Activated CD4-positive, alpha-beta T cell treated with anti-CD3 and anti-CD28 coated beads, Interleukin-2, amount 10 ng/mL, durations not matched to agents 7 days and 5 days (primary cell): ENCODE measurements at regions not wholly inside any gene's neighbourhood (a gene's known extent, or its start where the extent isn't known, plus 50 kb on each side); places are given as distances from the start of the nearest gene placed in this dataset.
"Not testable (repeated sequence)": the region's sequence is repeated elsewhere in the genome, so short reads cannot be mapped to it uniquely, and the experiment has no call there.

Experiments
- CTCF ChIA-PET: fragments of 350-600 bp; sonication (Branson Sonifier 250); formaldehyde crosslinking; loops from one replicate; lab custom pipeline; 2021; ENCODE audit warnings: antibody characterized with exemption; lab: Charles Lee
- POLR2A ChIA-PET: fragments of 350-600 bp; sonication (Branson Sonifier 250); formaldehyde crosslinking; loops from one replicate; lab custom pipeline; 2021; ENCODE audit warnings: antibody characterized with exemption; lab: Charles Lee
- DNase-seq: peaks from one replicate; pipeline ENCODE4 v3.0.0-alpha.2; 2020
- H3K27ac Mint-ChIP-seq: one replicate; pipeline ENCODE4 v1.8.0; 2021; ENCODE audit warnings: mild to moderate bottlenecking, moderate library complexity, mixed read lengths
- H3K27me3 Mint-ChIP-seq: one replicate; pipeline ENCODE4 v1.8.0; 2021; ENCODE audit warnings: mixed read lengths
- H3K36me3 Mint-ChIP-seq: one replicate; pipeline ENCODE4 v1.8.0; 2021; ENCODE audit warnings: low read depth, mixed read lengths
- H3K4me1 Mint-ChIP-seq: one replicate; pipeline ENCODE4 v1.8.0; 2021; ENCODE audit warnings: mixed read lengths
- H3K4me3 Mint-ChIP-seq: one replicate; pipeline ENCODE4 v1.8.0; 2021; ENCODE audit warnings: mild to moderate bottlenecking, moderate library complexity, mixed read lengths
- H3K9me3 Mint-ChIP-seq: one replicate; pipeline ENCODE4 v1.8.0; 2021; ENCODE audit warnings: mixed read lengths

DNA sequence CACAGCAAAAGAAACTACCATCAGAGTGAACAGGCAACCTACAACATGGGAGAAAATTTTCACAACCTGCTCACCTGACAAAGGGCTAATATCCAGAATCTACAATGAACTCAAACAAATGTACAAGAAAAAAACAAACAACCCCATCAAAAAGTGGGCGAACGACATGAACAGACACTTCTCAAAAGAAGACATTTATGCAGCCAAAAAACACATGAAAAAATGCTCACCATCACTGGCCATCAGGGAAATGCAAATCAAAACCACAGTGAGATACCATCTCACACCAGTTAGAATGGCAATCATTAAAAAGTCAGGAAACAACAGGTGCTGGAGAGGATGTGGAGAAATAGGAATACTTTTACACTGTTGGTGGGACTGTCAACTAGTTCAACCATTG lies 207.8 kb downstream of the USP6NL start:
- peaks cover 76% of the 10 kb centered on the region for H3K4me1 Mint-ChIP-seq
- H3K36me3 Mint-ChIP-seq: peaks cover 41% of the 10 kb centered on the region
- peak overlapping the region; percentile 98 for H3K27ac Mint-ChIP-seq
- POLR2A ChIA-PET, CTCF ChIA-PET, DNase-seq, H3K27me3 Mint-ChIP-seq: not testable (repeated sequence)
- H3K9me3 Mint-ChIP-seq: peaks cover 22% of the 10 kb centered on the region
- H3K4me3 Mint-ChIP-seq: peak overlapping the region; percentile 61

DNA sequence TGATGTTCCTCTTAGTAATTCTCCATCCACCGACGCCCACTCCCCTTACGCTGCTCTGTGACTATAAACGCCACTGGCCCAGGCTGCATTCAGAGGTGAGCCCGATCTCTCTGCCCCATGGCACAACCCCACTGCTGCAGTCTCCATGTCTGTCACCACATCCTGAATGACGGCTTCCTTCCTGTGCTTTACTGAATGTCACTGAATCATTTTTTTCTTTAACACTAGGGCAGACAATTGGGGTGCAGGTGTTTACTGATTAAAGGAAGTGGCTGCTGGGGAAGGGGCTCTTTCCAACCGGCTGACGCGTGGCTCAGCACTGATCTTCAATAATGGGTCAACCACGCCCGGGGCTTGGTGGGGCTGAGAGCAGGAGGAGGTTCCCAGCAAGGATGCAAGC lies 208.3 kb downstream of the USP6NL start:
- POLR2A ChIA-PET: no interaction called here
- peaks cover 76% of the 10 kb centered on the region for H3K4me1 Mint-ChIP-seq
- peaks cover 22% of the 10 kb centered on the region for H3K9me3 Mint-ChIP-seq

DNA sequence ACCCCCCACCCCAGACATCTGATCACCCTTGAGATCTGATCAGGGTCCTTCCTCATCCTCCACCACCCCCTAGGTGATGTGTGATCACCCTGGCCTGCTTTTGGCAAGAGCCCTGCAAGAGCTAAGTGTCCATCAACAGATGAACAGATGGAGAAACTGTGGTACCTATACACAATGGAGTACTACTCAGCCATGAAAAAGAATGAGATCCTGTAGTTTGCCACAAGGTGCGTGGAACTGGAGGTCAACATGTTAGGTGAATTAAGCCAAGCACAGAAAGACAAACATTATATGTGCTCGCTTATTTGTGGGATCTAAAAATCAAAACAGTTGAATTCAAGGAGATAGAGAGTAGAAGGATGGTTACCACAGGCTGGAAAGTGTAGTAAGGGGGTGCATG lies 209.1 kb downstream of the USP6NL start:
- peaks cover 69% of the 10 kb centered on the region for H3K4me1 Mint-ChIP-seq
- H3K4me3 Mint-ChIP-seq: peak overlapping the region; percentile 14
- peaks cover 18% of the 10 kb centered on the region for H3K9me3 Mint-ChIP-seq
- H3K27ac Mint-ChIP-seq: peak overlapping the region; percentile 98
- CTCF ChIA-PET: no interaction called here
- H3K36me3 Mint-ChIP-seq: peaks cover 39% of the 10 kb centered on the region
- no peak for DNase-seq
- POLR2A ChIA-PET: no interaction called here
- no peaks in the 10 kb centered on the region for H3K27me3 Mint-ChIP-seq

More for the DNA sequence above, 208.3 kb downstream of the USP6NL start:
- H3K27ac Mint-ChIP-seq: peak overlapping the region; percentile 98
- CTCF ChIA-PET: no interaction called here
- H3K27me3 Mint-ChIP-seq: no peaks in the 10 kb centered on the region
- H3K4me3 Mint-ChIP-seq: peak overlapping the region; percentile 61
- DNase-seq: peak; percentile 84
- peaks cover 41% of the 10 kb centered on the region for H3K36me3 Mint-ChIP-seq

GRCh38 chr10:11401264-11402235 lies 209.9 kb downstream of the USP6NL start:
- Mint-ChIP-seq H3K9me3 (peaks cover 13% of the 10 kb centered on the region), H3K27ac (peak overlapping the region; percentile 98), H3K27me3 (no peaks in the 10 kb centered on the region), H3K36me3 (peaks cover 30% of the 10 kb centered on the region), H3K4me1 (peaks cover 60% of the 10 kb centered on the region), H3K4me3 (no peak overlapping the region)
- POLR2A ChIA-PET: no interaction called here
- no peak for DNase-seq
- CTCF ChIA-PET: interaction anchor here (0.6 kb wide), 1 partner anchor 43 kb away, joined by 3 read pairs; no protein-coding TSS in a partner anchor

GRCh38 chr10:11397980-11398580 lies 213.4 kb downstream of the USP6NL start:
- no peak for DNase-seq
- Mint-ChIP-seq H3K4me1 (peaks cover 41% of the 10 kb centered on the region), H3K36me3 (peaks cover 12% of the 10 kb centered on the region), H3K27me3 (peaks cover 2% of the 10 kb centered on the region), H3K4me3 (no peak overlapping the region), H3K27ac (peak overlapping the region; percentile 37), H3K9me3 (peaks cover 10% of the 10 kb centered on the region)
- CTCF ChIA-PET: interaction anchor here (1.3 kb wide), 1 partner anchor 9 kb away, joined by 3 read pairs; no protein-coding TSS in a partner anchor
- POLR2A ChIA-PET: no interaction called here

- H3K4me3 Mint-ChIP-seq: no peak overlapping the region
- DNase-seq: no peak
- POLR2A ChIA-PET: no interaction called here
- no peak overlapping the region for H3K27ac Mint-ChIP-seq
- CTCF ChIA-PET: interaction anchor here (1.3 kb wide), 1 partner anchor 8 kb away, joined by 3 read pairs; no protein-coding TSS in a partner anchor
- H3K27me3 Mint-ChIP-seq: peaks cover 2% of the 10 kb centered on the region
- peaks cover 35% of the 10 kb centered on the region for H3K4me1 Mint-ChIP-seq
- H3K9me3 Mint-ChIP-seq: peaks cover 6% of the 10 kb centered on the region
- H3K36me3 Mint-ChIP-seq: peaks cover 7% of the 10 kb centered on the region
These were observed 214.1 kb downstream of the USP6NL start for GRCh38 chr10:11397077-11397965.

DNA sequence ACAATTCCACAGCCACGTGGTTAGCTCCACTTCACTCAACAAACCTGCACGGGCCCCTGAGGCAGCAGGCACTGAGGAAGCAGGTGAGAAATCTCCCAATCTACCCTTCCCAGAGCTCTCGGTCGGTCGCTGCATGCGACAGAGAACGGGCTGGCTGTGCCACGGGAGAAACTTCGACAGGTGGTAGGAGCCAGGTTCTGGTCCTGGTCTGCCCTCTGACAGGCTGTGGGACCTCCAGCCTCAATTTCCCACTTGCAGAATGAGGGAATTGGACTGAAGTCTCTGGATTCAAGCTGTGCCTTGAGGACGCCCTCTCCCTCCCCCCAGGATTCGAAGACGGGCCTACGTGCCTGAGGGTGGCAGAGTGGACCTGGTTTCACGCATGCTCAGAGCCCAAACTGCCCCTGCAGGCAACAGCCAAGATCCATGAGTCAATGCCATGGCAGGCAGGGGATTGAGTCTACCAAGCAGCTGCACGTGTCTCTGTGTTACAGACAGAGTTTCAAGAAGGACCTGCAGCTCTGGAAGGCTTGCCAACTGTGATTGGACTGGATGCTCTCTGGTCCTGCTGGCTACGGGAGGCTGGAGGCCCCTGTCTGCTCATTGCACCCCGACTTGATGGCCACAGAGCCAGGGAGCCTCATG lies 215.0 kb downstream of the USP6NL start:
- H3K36me3 Mint-ChIP-seq: no peaks in the 10 kb centered on the region
- peaks cover 26% of the 10 kb centered on the region for H3K4me1 Mint-ChIP-seq
- H3K4me3 Mint-ChIP-seq: no peak overlapping the region
- ChIA-PET POLR2A (no interaction called here), CTCF (no interaction called here)
- no peak overlapping the region for H3K27ac Mint-ChIP-seq
- peaks cover 2% of the 10 kb centered on the region for H3K27me3 Mint-ChIP-seq
- no peak for DNase-seq
- H3K9me3 Mint-ChIP-seq: peaks cover 3% of the 10 kb centered on the region

- POLR2A ChIA-PET: no interaction called here
- no peaks in the 10 kb centered on the region for H3K36me3 Mint-ChIP-seq
- CTCF ChIA-PET: interaction anchor here (1.0 kb wide), 1 partner anchor 44 kb away, joined by 3 read pairs; no protein-coding TSS in a partner anchor
These were observed 215.7 kb downstream of the USP6NL start for GRCh38 chr10:11395581-11396310.

DNA sequence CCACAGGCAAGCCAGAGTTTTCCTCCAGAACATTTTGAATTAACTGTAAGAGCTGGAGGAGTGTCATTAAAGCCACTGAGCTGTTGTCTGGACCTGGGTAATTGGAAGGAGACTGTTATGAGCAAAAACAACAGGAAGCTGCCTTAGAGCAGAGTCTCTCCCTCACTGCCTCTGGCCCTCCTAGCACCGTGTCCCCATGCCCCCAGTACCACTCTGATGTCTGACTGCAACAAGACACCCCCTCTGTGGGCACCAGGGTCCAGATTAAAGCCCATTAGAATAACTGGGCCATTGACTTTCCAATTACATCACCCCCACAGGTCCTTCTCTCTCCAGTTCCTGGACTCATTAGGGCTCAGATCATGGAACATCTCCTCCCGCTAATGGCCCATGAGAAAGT lies 216.3 kb downstream of the USP6NL start:
- H3K4me3 Mint-ChIP-seq: no peak overlapping the region
- H3K9me3 Mint-ChIP-seq: no peaks in the 10 kb centered on the region
- no peak for DNase-seq
- POLR2A ChIA-PET: no interaction called here
- H3K27me3 Mint-ChIP-seq: peaks cover 2% of the 10 kb centered on the region
- no peaks in the 10 kb centered on the region for H3K36me3 Mint-ChIP-seq
- H3K4me1 Mint-ChIP-seq: peaks cover 13% of the 10 kb centered on the region
- H3K27ac Mint-ChIP-seq: no peak overlapping the region
- CTCF ChIA-PET: interaction anchor here (0.6 to 1.1 kb wide), 3 partner anchors 26 to 52 kb away, joined by 3 read pairs; no protein-coding TSS in a partner anchor

More at GRCh38 chr10:11395581-11396310, 215.7 kb downstream of the USP6NL start:
- Mint-ChIP-seq H3K9me3 (peaks cover 3% of the 10 kb centered on the region), H3K27ac (no peak overlapping the region), H3K27me3 (peaks cover 2% of the 10 kb centered on the region), H3K4me1 (peaks cover 19% of the 10 kb centered on the region), H3K4me3 (no peak overlapping the region)
- no peak for DNase-seq

DNA sequence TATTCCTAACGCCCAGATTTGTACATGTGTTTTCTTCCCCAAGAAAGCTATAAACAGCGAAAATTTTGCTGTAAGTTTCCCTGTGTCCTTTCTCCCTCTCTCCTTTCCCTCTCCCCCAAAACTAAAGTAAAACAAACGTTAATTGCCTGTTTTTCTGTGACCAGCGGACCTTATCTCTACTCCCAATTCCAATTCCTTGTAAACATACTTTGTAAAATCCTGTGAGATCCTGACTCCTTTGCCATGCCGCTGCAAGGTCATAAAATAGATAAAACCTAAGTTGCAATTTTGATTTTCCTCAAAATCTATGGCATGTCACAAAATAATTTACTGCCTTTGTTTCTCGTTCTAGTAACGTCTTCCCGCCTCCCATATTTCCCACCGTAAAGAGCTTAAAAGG lies 217.6 kb downstream of the USP6NL start:
- POLR2A ChIA-PET: no interaction called here
- Mint-ChIP-seq H3K4me3 (no peak overlapping the region), H3K36me3 (no peaks in the 10 kb centered on the region), H3K27me3 (peaks cover 2% of the 10 kb centered on the region), H3K4me1 (peaks cover 4% of the 10 kb centered on the region), H3K9me3 (no peaks in the 10 kb centered on the region), H3K27ac (no peak overlapping the region)
- DNase-seq: no peak
- CTCF ChIA-PET: interaction anchor here (1.1 kb wide), 1 partner anchor 51 kb away, joined by 3 read pairs; no protein-coding TSS in a partner anchor

DNA sequence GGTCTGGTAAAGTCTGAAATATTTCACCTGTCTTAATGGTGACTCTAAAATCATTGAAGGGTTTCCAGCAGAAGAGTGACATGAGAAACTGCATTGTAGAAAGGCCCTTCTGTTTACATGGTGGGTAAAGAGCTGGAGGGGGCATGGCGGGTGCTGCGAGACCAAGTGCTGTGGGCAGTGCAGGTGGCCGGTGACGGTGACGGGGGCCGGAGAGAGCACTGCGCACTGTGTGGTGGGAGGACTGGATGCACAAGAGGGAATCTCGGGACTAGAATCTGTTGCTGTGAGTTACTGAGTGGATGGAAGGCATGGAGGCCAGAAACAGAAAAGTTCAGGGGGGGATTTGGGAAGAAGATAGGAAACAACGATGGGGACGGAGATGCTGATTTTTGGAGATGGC lies 218.7 kb downstream of the USP6NL start:
- ChIA-PET CTCF (no interaction called here), POLR2A (no interaction called here)

More for the DNA sequence above, 218.7 kb downstream of the USP6NL start:
- Mint-ChIP-seq H3K27me3 (peaks cover 2% of the 10 kb centered on the region), H3K4me3 (no peak overlapping the region), H3K36me3 (no peaks in the 10 kb centered on the region), H3K27ac (no peak overlapping the region), H3K9me3 (no peaks in the 10 kb centered on the region), H3K4me1 (no peaks in the 10 kb centered on the region)
- no peak for DNase-seq
